K562 (cell line): ENCODE measurements at regions not wholly inside any gene's neighbourhood (a gene's known extent, or its start where the extent isn't known, plus 50 kb on each side); places are given as distances from the start of the nearest gene placed in this dataset.

ENCODE experiments used
- CBX2 ChIP-seq: fragments of 200-600 bp; sonication (generic); IDR thresholded peaks from one replicate; pipeline ENCODE4 v1.6.1; 2012; ENCODE audit warnings: mild to moderate bottlenecking, low read length, inconsistent platforms; ENCODE audit not compliant: insufficient read depth, poor library complexity, severe bottlenecking
- GATAD2B ChIP-seq: fragments of 450-650 bp; IDR thresholded peaks from 2 replicates; pipeline ENCODE4 v1.6.1; 2017; ENCODE audit warnings: mild to moderate bottlenecking, borderline replicate concordance
- JUN ChIP-seq, 2 experiments: sonication (generic) in 1 of 2; formaldehyde crosslinking in 1 of 2; IDR thresholded peaks; 2 replicates each; pipeline versions ENCODE4 v1.6.1 to v1.8.0; 2012 to 2022; ENCODE audit warnings: borderline replicate concordance in 2 of 2, mild to moderate bottlenecking in 2 of 2, improper control_type of control experiment in 1 of 2, low read depth in 1 of 2, low read length in 1 of 2, missing genetic modification reagents in 1 of 2
- NFIC ChIP-seq: fragments of 450-650 bp; IDR thresholded peaks from 2 replicates; pipeline ENCODE4 v1.6.1; 2017; ENCODE audit warnings: mild to moderate bottlenecking, inconsistent platforms
- PML ChIP-seq: IDR thresholded peaks from 2 replicates; pipeline ENCODE4 v1.6.1; 2012; ENCODE audit warnings: low read length, inconsistent platforms
- RAD21 ChIP-seq, 2 experiments: fragments of 250-450 bp in 1 of 2; fragments of 450-650 bp in 1 of 2; sonication (Bioruptor Pico) in 1 of 2; formaldehyde crosslinking in 1 of 2; IDR thresholded peaks in 1 of 2; conservative IDR thresholded peaks in 1 of 2; 2 replicates each; pipeline versions ENCODE4 v1.4.0 to v1.8.0; 2020 to 2022; ENCODE audit warnings: mild to moderate bottlenecking in 2 of 2, moderate library complexity in 1 of 2
- SUPT5H ChIP-seq: fragments of 450-650 bp; IDR thresholded peaks from 2 replicates; pipeline ENCODE4 v1.6.1; 2016
- TCF7 ChIP-seq: sonication (generic); IDR thresholded peaks from 2 replicates; pipeline ENCODE4 v1.6.1; 2016; ENCODE audit warnings: antibody characterized with exemption, borderline replicate concordance
- TF ChIP-seq, protein P1 (sequence below): IDR thresholded peaks from 2 replicates; pipeline ENCODE4 v1.6.1; 2016; ENCODE audit warnings: missing genetic modification characterization, missing compliant biosample characterization
- TF ChIP-seq, protein P2 (sequence below): fragments of 450-650 bp; IDR thresholded peaks from 2 replicates; pipeline ENCODE4 v1.6.1; 2014; ENCODE audit warnings: low read depth, mild to moderate bottlenecking, moderate library complexity, borderline replicate concordance
- TF ChIP-seq, protein P3 (sequence below), 2 experiments: fragments of 200-800 bp in 1 of 2; sonication (Bioruptor generic) in 1 of 2; sonication (generic) in 1 of 2; formaldehyde crosslinking in 1 of 2; IDR thresholded peaks in 1 of 2; conservative IDR thresholded peaks in 1 of 2; 2 replicates each; pipeline versions ENCODE4 v1.5.0 to v1.6.1; 2016 to 2020; ENCODE audit warnings: missing compliant biosample characterization in 1 of 2, missing genetic modification characterization in 1 of 2, missing genetic modification reagents in 1 of 2
- TF ChIP-seq, protein P4 (sequence below), 2 experiments: fragments of 450-650 bp; conservative IDR thresholded peaks; 2 replicates each; pipeline ENCODE4 v1.6.1; 2017; ENCODE audit warnings: mild to moderate bottlenecking in 2 of 2, moderate library complexity in 2 of 2
- TF ChIP-seq, protein P5 (sequence below): fragments of 450-650 bp; IDR thresholded peaks from 2 replicates; pipeline ENCODE4 v1.6.1; 2016

DNA sequence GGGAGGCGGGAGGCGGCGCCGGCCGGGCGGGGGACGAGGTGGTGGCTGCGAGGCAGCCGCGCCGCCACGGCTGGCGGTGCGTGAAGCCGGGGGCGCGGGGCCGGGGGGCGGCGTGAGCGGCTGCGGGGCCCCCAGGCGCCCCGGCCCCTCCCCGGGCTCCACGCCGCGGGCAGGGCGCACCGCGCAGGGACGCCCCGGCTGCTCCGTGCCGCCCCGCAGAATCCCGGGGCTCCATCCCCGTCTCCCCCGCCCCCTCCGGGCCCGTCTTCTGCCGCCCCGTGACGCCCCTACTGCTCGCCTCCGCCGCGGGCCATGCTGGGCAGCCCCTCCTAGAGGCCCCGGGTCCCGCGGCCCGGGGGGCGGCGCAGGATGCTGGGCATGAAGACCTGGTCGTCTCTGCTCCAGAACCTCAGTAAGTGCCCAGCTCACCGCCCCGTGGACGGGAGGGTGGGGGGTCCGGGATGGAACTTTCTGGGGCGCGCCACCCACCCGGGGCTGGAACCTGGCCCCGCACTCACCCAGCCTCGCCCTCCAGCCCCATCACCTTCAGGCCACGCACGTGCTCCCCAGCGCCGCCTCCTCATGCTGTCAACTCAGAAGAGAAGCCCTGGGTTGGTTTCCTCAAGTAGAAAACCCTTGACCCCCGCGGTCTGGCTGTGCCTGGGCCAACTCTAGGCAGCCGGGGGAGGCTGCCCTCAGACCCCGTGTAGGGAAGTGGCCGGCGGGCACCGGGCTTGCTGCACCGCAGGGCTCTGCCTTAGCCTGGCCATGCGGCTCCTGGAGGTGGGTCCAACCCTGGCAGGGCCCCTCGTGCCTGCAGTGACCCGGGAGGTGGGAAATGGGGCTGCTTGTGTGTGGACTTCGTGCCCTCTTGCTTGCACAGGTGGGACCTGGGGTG lies 150.2 kb upstream of the GSE1 start (continued):
- TF ChIP-seq PML (no peak), RAD21 (CRISPR knock-in tag; conservative IDR thresholded peaks at IDR 0.05 in 1 of 2, IDR thresholded peaks at IDR 0.05 in 1 of 2) (no peak), GATAD2B (0 out of 2 replicates have a peak, but pooled peaks have one; percentile 45), NFIC (no peak; the same call in 1 of the 2 replicates), SUPT5H (no peak), JUN (IDR thresholded peaks at IDR 0.05; ENCODE audit: borderline replicate concordance, low read depth, low read length) (no peak), JUN (CRISPR knock-in tag; IDR thresholded peaks at IDR 0.05; ENCODE audit: borderline replicate concordance) (no peak), CBX2 (no peak), TCF7 (no peak)
- TF ChIP-seq, protein P1, sequence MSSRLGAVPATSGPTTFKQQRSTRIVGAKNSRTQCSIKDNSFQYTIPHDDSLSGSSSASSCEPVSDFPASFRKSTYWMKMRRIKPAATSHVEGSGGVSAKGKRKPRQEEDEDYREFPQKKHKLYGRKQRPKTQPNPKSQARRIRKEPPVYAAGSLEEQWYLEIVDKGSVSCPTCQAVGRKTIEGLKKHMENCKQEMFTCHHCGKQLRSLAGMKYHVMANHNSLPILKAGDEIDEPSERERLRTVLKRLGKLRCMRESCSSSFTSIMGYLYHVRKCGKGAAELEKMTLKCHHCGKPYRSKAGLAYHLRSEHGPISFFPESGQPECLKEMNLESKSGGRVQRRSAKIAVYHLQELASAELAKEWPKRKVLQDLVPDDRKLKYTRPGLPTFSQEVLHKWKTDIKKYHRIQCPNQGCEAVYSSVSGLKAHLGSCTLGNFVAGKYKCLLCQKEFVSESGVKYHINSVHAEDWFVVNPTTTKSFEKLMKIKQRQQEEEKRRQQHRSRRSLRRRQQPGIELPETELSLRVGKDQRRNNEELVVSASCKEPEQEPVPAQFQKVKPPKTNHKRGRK (tag) = no peak
- TF ChIP-seq, protein P2, sequence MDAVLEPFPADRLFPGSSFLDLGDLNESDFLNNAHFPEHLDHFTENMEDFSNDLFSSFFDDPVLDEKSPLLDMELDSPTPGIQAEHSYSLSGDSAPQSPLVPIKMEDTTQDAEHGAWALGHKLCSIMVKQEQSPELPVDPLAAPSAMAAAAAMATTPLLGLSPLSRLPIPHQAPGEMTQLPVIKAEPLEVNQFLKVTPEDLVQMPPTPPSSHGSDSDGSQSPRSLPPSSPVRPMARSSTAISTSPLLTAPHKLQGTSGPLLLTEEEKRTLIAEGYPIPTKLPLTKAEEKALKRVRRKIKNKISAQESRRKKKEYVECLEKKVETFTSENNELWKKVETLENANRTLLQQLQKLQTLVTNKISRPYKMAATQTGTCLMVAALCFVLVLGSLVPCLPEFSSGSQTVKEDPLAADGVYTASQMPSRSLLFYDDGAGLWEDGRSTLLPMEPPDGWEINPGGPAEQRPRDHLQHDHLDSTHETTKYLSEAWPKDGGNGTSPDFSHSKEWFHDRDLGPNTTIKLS = no peak
- TF ChIP-seq, protein P3, sequence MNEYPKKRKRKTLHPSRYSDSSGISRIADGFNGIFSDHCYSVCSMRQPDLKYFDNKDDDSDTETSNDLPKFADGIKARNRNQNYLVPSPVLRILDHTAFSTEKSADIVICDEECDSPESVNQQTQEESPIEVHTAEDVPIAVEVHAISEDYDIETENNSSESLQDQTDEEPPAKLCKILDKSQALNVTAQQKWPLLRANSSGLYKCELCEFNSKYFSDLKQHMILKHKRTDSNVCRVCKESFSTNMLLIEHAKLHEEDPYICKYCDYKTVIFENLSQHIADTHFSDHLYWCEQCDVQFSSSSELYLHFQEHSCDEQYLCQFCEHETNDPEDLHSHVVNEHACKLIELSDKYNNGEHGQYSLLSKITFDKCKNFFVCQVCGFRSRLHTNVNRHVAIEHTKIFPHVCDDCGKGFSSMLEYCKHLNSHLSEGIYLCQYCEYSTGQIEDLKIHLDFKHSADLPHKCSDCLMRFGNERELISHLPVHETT (CRISPR knock-in tag; conservative IDR thresholded peaks at IDR 0.05 in 1 of 2, IDR thresholded peaks at IDR 0.05 in 1 of 2) = peak in 1 of 2 experiments; percentile 53; a peak in 1 of 4 replicates
- TF ChIP-seq, protein P4, sequence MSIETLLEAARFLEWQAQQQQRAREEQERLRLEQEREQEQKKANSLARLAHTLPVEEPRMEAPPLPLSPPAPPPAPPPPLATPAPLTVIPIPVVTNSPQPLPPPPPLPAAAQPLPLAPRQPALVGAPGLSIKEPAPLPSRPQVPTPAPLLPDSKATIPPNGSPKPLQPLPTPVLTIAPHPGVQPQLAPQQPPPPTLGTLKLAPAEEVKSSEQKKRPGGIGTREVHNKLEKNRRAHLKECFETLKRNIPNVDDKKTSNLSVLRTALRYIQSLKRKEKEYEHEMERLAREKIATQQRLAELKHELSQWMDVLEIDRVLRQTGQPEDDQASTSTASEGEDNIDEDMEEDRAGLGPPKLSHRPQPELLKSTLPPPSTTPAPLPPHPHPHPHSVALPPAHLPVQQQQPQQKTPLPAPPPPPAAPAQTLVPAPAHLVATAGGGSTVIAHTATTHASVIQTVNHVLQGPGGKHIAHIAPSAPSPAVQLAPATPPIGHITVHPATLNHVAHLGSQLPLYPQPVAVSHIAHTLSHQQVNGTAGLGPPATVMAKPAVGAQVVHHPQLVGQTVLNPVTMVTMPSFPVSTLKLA (conservative IDR thresholded peaks at IDR 0.05) = peak; percentile 95
- TF ChIP-seq, protein P5, sequence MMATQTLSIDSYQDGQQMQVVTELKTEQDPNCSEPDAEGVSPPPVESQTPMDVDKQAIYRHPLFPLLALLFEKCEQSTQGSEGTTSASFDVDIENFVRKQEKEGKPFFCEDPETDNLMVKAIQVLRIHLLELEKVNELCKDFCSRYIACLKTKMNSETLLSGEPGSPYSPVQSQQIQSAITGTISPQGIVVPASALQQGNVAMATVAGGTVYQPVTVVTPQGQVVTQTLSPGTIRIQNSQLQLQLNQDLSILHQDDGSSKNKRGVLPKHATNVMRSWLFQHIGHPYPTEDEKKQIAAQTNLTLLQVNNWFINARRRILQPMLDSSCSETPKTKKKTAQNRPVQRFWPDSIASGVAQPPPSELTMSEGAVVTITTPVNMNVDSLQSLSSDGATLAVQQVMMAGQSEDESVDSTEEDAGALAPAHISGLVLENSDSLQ = no peak
